Activated T-cell treated with anti-CD3 and anti-CD28 coated beads, Interleukin-2, amount 50 U/mL, for 48 hours (primary cell): ENCODE measurements at regions not wholly inside any gene's neighbourhood (a gene's known extent, or its start where the extent isn't known, plus 50 kb on each side); places are given as distances from the start of the nearest gene placed in this dataset.
A peak's percentile ranks its signal among the peaks of the same experiment; 100 is the strongest.

Experiments
- DNase-seq, 2 experiments: peaks; one replicate each; pipeline ENCODE4 v3.0.0-alpha.2; 2020

GRCh38 chr2:37809931-37810570 lies 115.0 kb upstream of the RMDN2 start:
- no peak for DNase-seq

- no peak for DNase-seq
These were observed 112.7 kb upstream of the RMDN2 start for GRCh38 chr2:37812414-37812813.

GRCh38 chr2:37812941-37813730 lies 112.0 kb upstream of the RMDN2 start:
- no peak for DNase-seq

GRCh38 chr2:37816036-37816435 lies 109.1 kb upstream of the RMDN2 start:
- DNase-seq, result no peak

GRCh38 chr2:37816686-37817085 lies 108.4 kb upstream of the RMDN2 start:
- no peak for DNase-seq

- no peak for DNase-seq
These were observed 105.9 kb upstream of the RMDN2 start for GRCh38 chr2:37819186-37819585.

GRCh38 chr2:37820471-37820986 lies 104.6 kb upstream of the RMDN2 start:
- DNase-seq, result no peak

- no peak for DNase-seq
These were observed 99.5 kb upstream of the RMDN2 start for GRCh38 chr2:37825586-37825985.

GRCh38 chr2:37826611-37827010 lies 98.5 kb upstream of the RMDN2 start:
- no peak for DNase-seq

- DNase-seq, result no peak
These were observed 97.6 kb upstream of the RMDN2 start for GRCh38 chr2:37827455-37827854.

GRCh38 chr2:37827911-37828511 lies 97.1 kb upstream of the RMDN2 start:
- DNase-seq, result no peak

GRCh38 chr2:37829202-37829601 lies 95.9 kb upstream of the RMDN2 start:
- no peak for DNase-seq

- no peak for DNase-seq
These were observed 95.3 kb upstream of the RMDN2 start for GRCh38 chr2:37829616-37830395.

- DNase-seq, result no peak
These were observed 94.5 kb upstream of the RMDN2 start for GRCh38 chr2:37830636-37831035.

- no peak for DNase-seq
These were observed 93.9 kb upstream of the RMDN2 start for GRCh38 chr2:37831081-37831780.

- peak; percentile 87 to 91 for DNase-seq
These were observed 92.4 kb upstream of the RMDN2 start for GRCh38 chr2:37832590-37833197.

GRCh38 chr2:37833423-37833822 lies 91.7 kb upstream of the RMDN2 start:
- peak; percentile 73 to 80 for DNase-seq

GRCh38 chr2:37836270-37836669 lies 88.8 kb upstream of the RMDN2 start:
- DNase-seq, result no peak

GRCh38 chr2:37836711-37837110 lies 88.4 kb upstream of the RMDN2 start:
- DNase-seq, result no peak

- no peak for DNase-seq
These were observed 87.3 kb upstream of the RMDN2 start for GRCh38 chr2:37837628-37838328.

- no peak for DNase-seq
These were observed 86.4 kb upstream of the RMDN2 start for GRCh38 chr2:37838541-37839167.
